IPS-20b (cell line): ENCODE measurements at regions not wholly inside any gene's neighbourhood (a gene's known extent, or its start where the extent isn't known, plus 50 kb on each side); places are given as distances from the start of the nearest gene placed in this dataset.

Source experiments
- H3K27ac ChIP-seq: one replicate; pipeline ENCODE4 v1.5.1; 2013; ENCODE audit warnings: low read length
- H3K27me3 ChIP-seq: 2 replicates; pipeline ENCODE4 v1.6.1; 2013; ENCODE audit warnings: mild to moderate bottlenecking, low read length, inconsistent platforms; ENCODE audit not compliant: insufficient read depth
- H3K36me3 ChIP-seq: 2 replicates; pipeline ENCODE4 v1.6.1; 2013; ENCODE audit warnings: low read depth, mild to moderate bottlenecking, inconsistent platforms, low read length, moderate library complexity; ENCODE audit not compliant: insufficient read depth
- H3K4me1 ChIP-seq: 2 replicates; pipeline ENCODE4 v1.6.1; 2013; ENCODE audit warnings: mild to moderate bottlenecking, control low read depth, inconsistent platforms, low read length, moderate library complexity; ENCODE audit not compliant: insufficient read depth
- H3K4me3 ChIP-seq: 2 replicates; pipeline ENCODE4 v1.5.1; 2013; ENCODE audit warnings: mild to moderate bottlenecking, low read length, inconsistent platforms
- H3K9ac ChIP-seq: 2 replicates; pipeline ENCODE4 v1.6.1; 2013; ENCODE audit warnings: low read depth, mild to moderate bottlenecking, inconsistent platforms, low read length, moderate library complexity
- H3K9me3 ChIP-seq: 2 replicates; pipeline ENCODE4 v1.6.1; 2013; ENCODE audit warnings: mild to moderate bottlenecking, low read depth, low read length, inconsistent platforms; ENCODE audit not compliant: insufficient read depth

- peaks cover 4% of the 10 kb centered on the region; the same call in 1 of the 2 replicates for H3K4me1 ChIP-seq
- no peaks in the 10 kb centered on the region for H3K9me3 ChIP-seq
- no peaks in the 10 kb centered on the region for H3K36me3 ChIP-seq
- H3K4me3 ChIP-seq: no peak overlapping the region
- H3K27ac ChIP-seq: no peak overlapping the region
- no peak overlapping the region for H3K9ac ChIP-seq
- H3K27me3 ChIP-seq: no peaks in the 10 kb centered on the region
These were observed 467.8 kb downstream of the ZNF608 start for GRCh38 chr5:124278636-124279035.

DNA sequence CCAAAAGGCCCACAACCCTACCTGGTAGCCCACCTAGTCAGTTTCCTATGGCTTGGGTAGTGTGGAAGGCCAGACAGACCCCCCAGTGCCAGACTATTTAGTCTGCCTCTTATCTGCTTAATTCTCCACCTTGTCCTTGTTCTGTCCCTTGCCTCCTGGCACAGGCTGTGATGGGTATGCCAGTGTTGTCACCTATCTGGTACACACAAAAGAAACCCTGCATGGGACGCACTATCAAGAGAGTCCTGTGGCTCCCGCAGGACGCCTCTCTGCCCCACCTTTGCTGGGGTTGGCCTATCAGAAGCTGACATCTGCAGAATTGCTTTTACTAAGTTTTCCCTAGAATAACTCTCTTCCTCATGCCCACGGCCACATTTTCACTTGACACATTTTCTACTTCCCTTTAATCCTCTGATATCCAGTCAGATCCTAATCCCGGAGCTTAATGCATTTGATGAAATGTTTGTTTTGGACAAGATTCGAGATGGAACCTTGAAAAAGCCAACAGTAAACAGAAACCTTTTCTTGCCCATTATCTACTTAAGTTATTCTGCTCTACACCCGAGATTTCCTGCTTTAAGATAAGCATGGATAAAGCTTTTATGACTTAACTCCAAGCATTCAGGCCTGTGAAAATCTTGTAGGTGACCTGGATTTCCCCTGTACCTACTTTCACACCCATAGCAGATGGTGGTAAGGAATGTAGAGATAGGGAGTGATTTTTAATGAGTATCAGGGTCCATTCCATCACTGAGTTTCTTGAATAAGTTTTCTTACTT is 468.5 kb downstream of the ZNF608 start:
- Histone ChIP-seq H3K9ac (no peak overlapping the region), H3K9me3 (no peaks in the 10 kb centered on the region), H3K4me3 (no peak overlapping the region), H3K27ac (no peak overlapping the region), H3K36me3 (no peaks in the 10 kb centered on the region), H3K4me1 (no peaks in the 10 kb centered on the region), H3K27me3 (no peaks in the 10 kb centered on the region)

- H3K4me3 ChIP-seq: no peak overlapping the region
- H3K27me3 ChIP-seq: no peaks in the 10 kb centered on the region
- H3K36me3 ChIP-seq: no peaks in the 10 kb centered on the region
- no peaks in the 10 kb centered on the region for H3K9me3 ChIP-seq
- no peak overlapping the region for H3K9ac ChIP-seq
- H3K4me1 ChIP-seq: no peaks in the 10 kb centered on the region
- H3K27ac ChIP-seq: no peak overlapping the region
These were observed 470.3 kb downstream of the ZNF608 start for GRCh38 chr5:124276166-124276565.

DNA sequence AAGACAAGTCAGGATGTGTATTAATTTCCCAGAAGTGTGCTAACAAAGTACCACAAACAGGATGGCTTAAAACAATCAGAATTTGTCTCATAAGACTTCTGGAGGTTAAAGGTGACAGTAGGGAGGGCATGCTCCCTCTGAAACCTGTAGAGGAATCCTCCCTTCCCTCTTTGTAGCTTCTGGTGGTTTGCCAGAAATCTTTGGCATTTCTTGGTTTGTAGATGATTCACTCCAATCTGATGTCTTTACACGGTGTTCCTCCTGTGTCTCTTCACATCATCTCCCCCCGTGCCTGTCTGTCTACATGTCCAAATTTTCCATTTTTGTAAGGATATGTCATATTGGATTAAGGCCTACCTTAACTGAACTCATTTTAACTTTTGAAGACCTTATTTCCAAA is 471.5 kb downstream of the ZNF608 start:
- Histone ChIP-seq H3K4me3 (no peak overlapping the region), H3K4me1 (no peaks in the 10 kb centered on the region), H3K27ac (no peak overlapping the region), H3K36me3 (no peaks in the 10 kb centered on the region), H3K9ac (no peak overlapping the region), H3K27me3 (no peaks in the 10 kb centered on the region), H3K9me3 (no peaks in the 10 kb centered on the region)

GRCh38 chr5:124264499-124264898 is 481.9 kb downstream of the ZNF608 start:
- H3K4me3 ChIP-seq: no peak overlapping the region; the same call in 1 of the 2 replicates
- no peak overlapping the region for H3K9ac ChIP-seq
- no peaks in the 10 kb centered on the region for H3K36me3 ChIP-seq
- H3K27me3 ChIP-seq: no peaks in the 10 kb centered on the region; the same call in 1 of the 2 replicates
- H3K27ac ChIP-seq: no peak overlapping the region
- H3K4me1 ChIP-seq: peaks cover 48% of the 10 kb centered on the region
- H3K9me3 ChIP-seq: no peaks in the 10 kb centered on the region

DNA sequence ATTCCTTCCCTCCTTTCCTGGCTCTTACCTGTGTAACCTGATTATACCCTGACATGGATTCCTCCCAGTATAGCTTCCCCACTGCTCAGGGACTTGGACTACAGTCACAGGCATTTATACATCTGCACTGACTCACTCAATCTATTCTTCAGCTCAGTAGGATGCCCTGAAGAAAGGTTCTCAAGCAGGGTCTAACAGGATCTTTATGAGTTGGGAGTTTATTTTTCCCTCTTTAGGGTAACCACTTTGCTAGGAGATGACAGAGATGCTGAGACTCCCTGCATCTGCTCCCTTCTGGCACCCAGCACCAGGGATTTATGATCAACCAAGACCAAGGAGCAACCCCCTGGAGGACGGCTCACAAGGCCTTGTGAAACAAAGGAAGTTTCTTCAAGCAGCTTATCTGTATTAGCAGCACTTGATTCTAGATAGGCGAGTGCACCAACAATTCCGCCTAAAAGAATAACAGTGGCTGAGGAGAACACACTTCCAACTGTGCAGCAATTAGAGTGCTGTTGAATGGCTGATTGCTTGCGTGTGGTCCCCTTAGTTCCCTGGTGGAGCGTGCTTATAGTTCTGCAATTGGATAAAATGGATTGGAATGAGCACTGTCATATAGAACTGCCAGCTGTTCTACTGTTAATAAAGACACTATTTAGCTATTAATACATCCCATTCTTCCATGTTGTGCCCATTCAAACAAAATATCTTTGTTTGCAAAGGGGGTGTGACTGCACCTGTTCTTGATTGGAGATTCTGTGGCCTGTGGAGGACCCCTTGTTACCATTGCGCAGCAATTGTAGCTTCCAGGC is 482.6 kb downstream of the ZNF608 start:
- H3K36me3 ChIP-seq: no peaks in the 10 kb centered on the region
- H3K27me3 ChIP-seq: no peaks in the 10 kb centered on the region; the same call in 1 of the 2 replicates
- no peaks in the 10 kb centered on the region for H3K9me3 ChIP-seq
- H3K4me1 ChIP-seq: peaks cover 48% of the 10 kb centered on the region
- no peak overlapping the region for H3K27ac ChIP-seq
- peak overlapping the region; percentile 4; the same call in 1 of the 2 replicates for H3K4me3 ChIP-seq
- peak overlapping the region; percentile 9; the same call in 1 of the 2 replicates for H3K9ac ChIP-seq

DNA sequence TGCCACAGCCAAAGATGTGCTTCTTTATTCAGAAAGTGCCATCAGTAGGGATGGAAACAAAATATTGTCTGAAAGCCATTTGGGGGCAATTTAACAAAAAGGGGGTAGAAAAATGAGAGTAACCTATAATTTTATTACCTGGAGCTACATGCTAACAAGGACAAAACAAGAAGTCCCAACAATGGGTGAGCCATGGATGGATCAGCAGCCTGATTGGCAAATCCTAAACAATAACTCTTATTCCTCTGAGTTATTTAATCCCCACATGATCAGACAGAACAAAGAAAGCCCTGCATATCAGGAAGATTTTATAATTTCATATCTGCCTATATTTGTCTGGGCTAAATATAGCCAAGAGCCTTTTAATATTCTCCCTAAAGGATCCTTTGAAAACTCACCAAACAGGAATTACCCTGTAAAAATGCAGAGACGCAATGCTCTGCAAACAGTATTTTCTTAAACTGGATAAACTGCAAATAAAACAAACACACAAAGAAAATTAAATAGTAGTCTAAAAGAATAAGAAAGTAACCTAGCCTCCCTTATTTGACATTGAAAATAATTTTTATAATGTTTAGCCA is 483.4 kb downstream of the ZNF608 start:
- H3K4me3 ChIP-seq: peak overlapping the region; percentile 22; the same call in 1 of the 2 replicates
- peak overlapping the region; percentile 9 for H3K9ac ChIP-seq
- no peak overlapping the region for H3K27ac ChIP-seq
- no peaks in the 10 kb centered on the region for H3K36me3 ChIP-seq
- H3K27me3 ChIP-seq: no peaks in the 10 kb centered on the region; the same call in 1 of the 2 replicates
- H3K9me3 ChIP-seq: no peaks in the 10 kb centered on the region
- peaks cover 48% of the 10 kb centered on the region for H3K4me1 ChIP-seq

- Histone ChIP-seq H3K36me3 (no peaks in the 10 kb centered on the region), H3K9me3 (no peaks in the 10 kb centered on the region), H3K27me3 (no peaks in the 10 kb centered on the region; the same call in 1 of the 2 replicates), H3K9ac (peak overlapping the region; percentile 9; the same call in 1 of the 2 replicates), H3K4me1 (peaks cover 48% of the 10 kb centered on the region), H3K4me3 (peak overlapping the region; percentile 22; the same call in 1 of the 2 replicates), H3K27ac (no peak overlapping the region)
These were observed 484.0 kb downstream of the ZNF608 start for GRCh38 chr5:124262470-124262869.

DNA sequence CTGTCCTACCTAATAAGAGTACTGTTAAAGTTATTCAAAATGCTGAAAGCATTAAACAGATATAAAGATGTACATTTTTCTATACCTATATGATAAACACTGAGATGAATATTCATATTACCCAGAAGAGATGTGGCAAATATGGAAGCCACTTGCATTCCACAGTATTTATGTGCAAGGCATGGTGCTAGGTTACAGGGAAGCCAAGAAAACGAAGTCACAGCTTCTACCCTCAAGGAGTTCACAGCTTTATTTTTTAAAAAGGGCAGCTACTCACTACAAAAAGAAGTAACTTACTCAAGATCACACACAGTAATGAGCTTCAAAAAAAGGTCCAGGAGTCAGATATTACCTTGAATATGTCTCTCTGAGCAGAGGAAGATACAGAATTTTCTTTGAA is 484.6 kb downstream of the ZNF608 start:
- Histone ChIP-seq H3K9ac (no peak overlapping the region), H3K36me3 (no peaks in the 10 kb centered on the region), H3K4me3 (peak overlapping the region; percentile 22; the same call in 1 of the 2 replicates), H3K9me3 (no peaks in the 10 kb centered on the region), H3K27me3 (no peaks in the 10 kb centered on the region; the same call in 1 of the 2 replicates), H3K27ac (no peak overlapping the region), H3K4me1 (peaks cover 48% of the 10 kb centered on the region)

- Histone ChIP-seq H3K36me3 (no peaks in the 10 kb centered on the region), H3K9me3 (no peaks in the 10 kb centered on the region), H3K27ac (no peak overlapping the region), H3K27me3 (no peaks in the 10 kb centered on the region), H3K9ac (no peak overlapping the region), H3K4me1 (peaks cover 48% of the 10 kb centered on the region), H3K4me3 (no peak overlapping the region)
These were observed 485.4 kb downstream of the ZNF608 start for GRCh38 chr5:124260921-124261515.

DNA sequence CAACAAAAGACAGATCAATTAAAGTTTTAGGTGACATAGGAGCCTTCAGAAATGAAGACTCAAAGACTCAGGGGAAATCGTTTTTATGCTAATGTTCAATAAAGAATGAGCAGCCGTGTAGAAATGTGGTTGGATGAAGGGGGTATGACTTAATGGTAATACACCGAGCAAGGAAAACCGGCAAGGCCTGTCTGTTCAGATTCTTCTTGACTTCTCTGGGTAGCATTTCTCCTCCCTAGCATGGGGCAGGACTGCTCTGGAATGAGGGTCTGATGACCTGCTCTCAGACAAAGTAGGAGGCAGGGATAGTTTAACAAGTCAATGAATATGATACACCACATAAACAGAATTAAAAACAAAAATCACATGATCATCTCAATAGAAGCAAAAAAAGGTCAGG is 487.4 kb downstream of the ZNF608 start:
- Histone ChIP-seq H3K4me3 (no peak overlapping the region), H3K27me3 (no peaks in the 10 kb centered on the region), H3K36me3 (no peaks in the 10 kb centered on the region), H3K27ac (no peak overlapping the region), H3K4me1 (peaks cover 34% of the 10 kb centered on the region), H3K9me3 (no peaks in the 10 kb centered on the region), H3K9ac (no peak overlapping the region)
